ENCODE measurements at regions not wholly inside any gene's neighbourhood (a gene's known extent, or its start where the extent isn't known, plus 50 kb on each side); places are given as distances from the start of the nearest gene placed in this dataset.

GRCh38 chr12:114253976-114254778 is 151.8 kb downstream of the TBX5 start:
- Mint-ChIP-seq H3K27me3 (ENCODE audit: low read depth, poor library complexity) (peaks cover 80% of the 10 kb centered on the region), H3K4me3 (no peak overlapping the region), H3K4me1 (peaks cover 42% of the 10 kb centered on the region), H3K36me3 (ENCODE audit: low read depth) (no peaks in the 10 kb centered on the region), H3K27ac (peak overlapping the region; percentile 23), H3K9me3 (peaks cover 3% of the 10 kb centered on the region)
- no peak for DNase-seq
- no peak for TF ChIP-seq CTCF (IDR thresholded peaks at IDR 0.05)

GRCh38 chr12:114248527-114248926 is 157.4 kb downstream of the TBX5 start:
- DNase-seq: no peak
- H3K27me3 Mint-ChIP-seq (ENCODE audit: low read depth, poor library complexity): peaks cover 81% of the 10 kb centered on the region
- H3K36me3 Mint-ChIP-seq (ENCODE audit: low read depth): no peaks in the 10 kb centered on the region
- H3K4me1 Mint-ChIP-seq: peaks cover 29% of the 10 kb centered on the region
- H3K9me3 Mint-ChIP-seq: peaks cover 3% of the 10 kb centered on the region
- H3K27ac Mint-ChIP-seq: no peak overlapping the region
- H3K4me3 Mint-ChIP-seq: no peak overlapping the region
- TF ChIP-seq CTCF (IDR thresholded peaks at IDR 0.05): no peak

GRCh38 chr12:114245555-114245954 is 160.4 kb downstream of the TBX5 start:
- peaks cover 33% of the 10 kb centered on the region for H3K4me1 Mint-ChIP-seq
- no peak overlapping the region for H3K4me3 Mint-ChIP-seq
- DNase-seq: no peak
- no peaks in the 10 kb centered on the region for H3K9me3 Mint-ChIP-seq
- H3K27ac Mint-ChIP-seq: no peak overlapping the region
- H3K27me3 Mint-ChIP-seq (ENCODE audit: low read depth, poor library complexity): peaks cover 75% of the 10 kb centered on the region
- TF ChIP-seq CTCF (IDR thresholded peaks at IDR 0.05): no peak
- H3K36me3 Mint-ChIP-seq (ENCODE audit: low read depth): no peaks in the 10 kb centered on the region

GRCh38 chr12:114241973-114242434 is 163.9 kb downstream of the TBX5 start:
- H3K4me1 Mint-ChIP-seq: peaks cover 54% of the 10 kb centered on the region
- H3K27me3 Mint-ChIP-seq (ENCODE audit: low read depth, poor library complexity): peaks cover 78% of the 10 kb centered on the region
- no peak for TF ChIP-seq CTCF (IDR thresholded peaks at IDR 0.05)
- H3K4me3 Mint-ChIP-seq: no peak overlapping the region
- no peak overlapping the region for H3K27ac Mint-ChIP-seq
- H3K9me3 Mint-ChIP-seq: no peaks in the 10 kb centered on the region
- no peak for DNase-seq
- H3K36me3 Mint-ChIP-seq (ENCODE audit: low read depth): no peaks in the 10 kb centered on the region

GRCh38 chr12:114240288-114240687 is 165.7 kb downstream of the TBX5 start:
- TF ChIP-seq CTCF (IDR thresholded peaks at IDR 0.05): no peak
- H3K27ac Mint-ChIP-seq: no peak overlapping the region
- H3K9me3 Mint-ChIP-seq: no peaks in the 10 kb centered on the region

GRCh38 chr12:114238808-114239207 is 167.1 kb downstream of the TBX5 start:
- no peak overlapping the region for H3K27ac Mint-ChIP-seq
- DNase-seq: no peak
- H3K9me3 Mint-ChIP-seq: no peaks in the 10 kb centered on the region
- H3K4me3 Mint-ChIP-seq: no peak overlapping the region
- peaks cover 64% of the 10 kb centered on the region for H3K27me3 Mint-ChIP-seq (ENCODE audit: low read depth, poor library complexity)
- H3K36me3 Mint-ChIP-seq (ENCODE audit: low read depth): no peaks in the 10 kb centered on the region
- no peak for TF ChIP-seq CTCF (IDR thresholded peaks at IDR 0.05)
- peaks cover 33% of the 10 kb centered on the region for H3K4me1 Mint-ChIP-seq

More at GRCh38 chr12:114240288-114240687, 165.7 kb downstream of the TBX5 start:
- DNase-seq: peak; percentile 25
- no peak overlapping the region for H3K4me3 Mint-ChIP-seq
- H3K27me3 Mint-ChIP-seq (ENCODE audit: low read depth, poor library complexity): peaks cover 75% of the 10 kb centered on the region
- H3K36me3 Mint-ChIP-seq (ENCODE audit: low read depth): no peaks in the 10 kb centered on the region
- peaks cover 48% of the 10 kb centered on the region for H3K4me1 Mint-ChIP-seq
